Activated T-cell treated with anti-CD3 and anti-CD28 coated beads, Interleukin-2, amount 50 U/mL, for 4 hours (primary cell): ENCODE measurements at regions not wholly inside any gene's neighbourhood (a gene's known extent, or its start where the extent isn't known, plus 50 kb on each side); places are given as distances from the start of the nearest gene placed in this dataset.
"Not testable (repeated sequence)": the region's sequence is repeated elsewhere in the genome, so short reads cannot be mapped to it uniquely, and the experiment has no call there.

Source experiments
- ATAC-seq, 2 donors: fragments of 200-7000 bp; cut with Tn5 transposase; one replicate each; pipeline ENCODE4 v1.10.0; 2021
- DNase-seq: peaks from one replicate; pipeline ENCODE4 v3.0.0-alpha.2; 2020
- H3K27me3 Mint-ChIP-seq: one replicate; pipeline ENCODE4 v1.8.0; 2021; ENCODE audit warnings: low read depth, mixed read lengths
- H3K36me3 Mint-ChIP-seq: one replicate; pipeline ENCODE4 v1.8.0; 2022; ENCODE audit warnings: mixed read lengths; ENCODE audit not compliant: insufficient read depth
- H3K4me1 Mint-ChIP-seq: one replicate; pipeline ENCODE4 v1.8.0; 2021; ENCODE audit warnings: low read depth, mixed read lengths
- H3K4me3 Mint-ChIP-seq: one replicate; pipeline ENCODE4 v1.8.0; 2021; ENCODE audit warnings: mild to moderate bottlenecking, moderate library complexity, mixed read lengths
- H3K9me3 Mint-ChIP-seq: one replicate; pipeline ENCODE4 v1.8.0; 2021; ENCODE audit warnings: mixed read lengths

DNA sequence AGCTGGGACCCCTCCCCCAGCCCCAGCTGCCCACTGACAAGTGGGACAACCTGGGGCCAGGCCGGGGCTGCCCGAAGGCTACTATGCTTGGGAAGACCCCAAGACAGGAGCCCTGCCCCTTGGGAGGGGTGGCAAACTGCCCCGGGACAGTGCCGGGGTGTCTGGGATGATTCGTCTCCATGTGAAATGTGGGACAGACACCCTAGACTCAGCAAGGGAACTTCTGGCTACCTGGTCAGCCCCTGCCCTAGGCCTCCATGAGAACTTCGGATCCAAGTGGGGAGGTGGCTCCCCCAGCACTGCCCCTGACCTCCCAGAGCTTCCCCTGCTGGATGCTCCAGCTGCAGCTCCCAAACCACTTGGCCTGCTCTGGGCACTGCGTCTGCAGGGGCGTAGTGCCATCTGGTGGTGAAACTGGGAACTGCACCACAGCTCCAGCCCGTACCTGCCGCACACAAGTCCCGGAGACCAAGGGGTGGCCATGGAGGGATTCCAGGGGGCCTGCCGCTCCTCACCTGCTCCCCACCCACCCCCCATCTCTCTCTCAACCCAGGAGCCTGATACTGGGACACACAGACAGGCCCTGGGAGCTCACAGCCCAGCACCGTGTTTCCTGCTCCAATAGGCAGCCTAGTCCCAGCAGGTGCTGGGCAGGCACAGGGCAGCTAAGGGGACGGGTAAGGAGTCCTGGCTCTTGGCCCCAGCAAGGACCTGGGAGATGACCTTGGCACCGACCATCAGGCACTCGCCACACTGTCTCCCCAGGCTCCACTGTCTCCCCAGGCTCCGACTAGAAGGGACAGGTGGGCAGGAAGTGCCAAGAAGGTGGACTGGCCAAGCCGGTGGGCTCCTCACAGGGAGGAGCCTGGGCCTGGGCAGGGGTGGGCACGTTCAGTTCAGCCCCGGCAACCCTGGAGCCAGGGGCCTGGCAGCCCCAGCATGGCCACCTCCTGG, 194.1 kb downstream of the IGLL1 start:
- H3K9me3 Mint-ChIP-seq: no peaks in the 10 kb centered on the region

DNA sequence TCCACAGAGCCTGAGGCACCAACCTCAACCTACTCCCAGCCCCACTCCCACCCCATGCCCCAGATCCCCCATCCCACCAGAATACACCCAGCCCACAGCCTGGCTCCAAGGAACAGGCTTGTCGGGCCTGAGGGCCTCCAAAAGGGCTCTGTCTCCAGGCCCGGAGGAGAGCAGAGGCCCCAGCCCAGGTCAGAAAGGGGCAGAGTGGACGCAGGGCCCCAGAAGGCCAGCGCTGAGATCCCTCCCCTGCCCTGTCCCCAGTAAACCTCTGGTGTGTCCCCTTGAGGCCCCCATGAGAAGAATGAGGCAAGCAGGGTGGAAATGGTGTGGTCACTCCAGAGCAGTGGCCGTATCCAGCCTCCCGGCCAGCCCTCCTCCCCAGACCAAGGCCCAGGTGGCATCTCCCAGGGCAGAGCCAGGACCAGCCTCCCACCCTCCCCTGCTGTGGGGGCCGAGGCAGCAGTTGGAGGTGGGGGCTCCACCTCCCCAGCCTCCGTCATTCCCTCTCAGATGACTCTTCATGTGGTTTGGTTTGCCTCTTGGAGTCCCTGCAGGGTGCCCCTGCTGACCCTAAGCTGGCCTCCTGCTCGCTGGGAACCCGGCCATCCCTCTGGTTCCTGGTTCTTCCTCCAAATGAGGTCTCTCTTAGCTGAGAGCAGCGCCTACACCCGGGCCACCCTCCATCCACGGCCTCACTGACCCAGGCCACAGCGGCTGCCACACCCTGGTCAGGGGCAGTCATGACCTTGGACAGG, 195.0 kb downstream of the IGLL1 start:
- ATAC-seq (no peak), DNase-seq (no peak)
- H3K36me3 Mint-ChIP-seq: no peaks in the 10 kb centered on the region
- no peaks in the 10 kb centered on the region for H3K9me3 Mint-ChIP-seq
- no peak overlapping the region for H3K4me3 Mint-ChIP-seq
- H3K4me1 Mint-ChIP-seq: no peaks in the 10 kb centered on the region
- H3K27me3 Mint-ChIP-seq: peaks cover 3% of the 10 kb centered on the region

More for the DNA sequence above, 194.1 kb downstream of the IGLL1 start:
- Mint-ChIP-seq H3K4me3 (no peak overlapping the region), H3K36me3 (no peaks in the 10 kb centered on the region), H3K27me3 (peaks cover 3% of the 10 kb centered on the region), H3K4me1 (no peaks in the 10 kb centered on the region)
- ATAC-seq (peak; percentile 84 to 90), DNase-seq (peak; percentile 83)

DNA sequence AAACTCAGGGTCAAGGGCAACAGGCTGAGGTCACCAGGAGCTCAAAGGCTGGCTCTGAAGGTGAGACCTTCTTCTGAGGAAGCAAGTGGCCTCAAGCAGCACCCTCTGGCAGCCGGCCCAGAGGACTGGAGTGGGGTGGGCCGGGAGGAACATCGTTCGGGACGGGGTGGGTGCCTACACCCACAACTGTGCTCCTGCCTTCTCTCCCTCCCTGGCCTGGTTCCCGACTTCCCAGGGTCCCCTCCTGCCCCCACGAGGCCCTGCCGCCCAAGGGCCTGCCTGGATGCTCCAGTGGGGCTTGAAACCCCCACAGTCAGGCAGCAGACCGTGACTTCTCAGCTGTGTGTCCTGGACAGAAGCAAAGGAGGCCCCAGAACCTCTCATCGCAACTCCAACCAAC, 195.7 kb downstream of the IGLL1 start:
- ATAC-seq: no peak
- Mint-ChIP-seq H3K4me1 (no peaks in the 10 kb centered on the region), H3K4me3 (no peak overlapping the region)

DNA sequence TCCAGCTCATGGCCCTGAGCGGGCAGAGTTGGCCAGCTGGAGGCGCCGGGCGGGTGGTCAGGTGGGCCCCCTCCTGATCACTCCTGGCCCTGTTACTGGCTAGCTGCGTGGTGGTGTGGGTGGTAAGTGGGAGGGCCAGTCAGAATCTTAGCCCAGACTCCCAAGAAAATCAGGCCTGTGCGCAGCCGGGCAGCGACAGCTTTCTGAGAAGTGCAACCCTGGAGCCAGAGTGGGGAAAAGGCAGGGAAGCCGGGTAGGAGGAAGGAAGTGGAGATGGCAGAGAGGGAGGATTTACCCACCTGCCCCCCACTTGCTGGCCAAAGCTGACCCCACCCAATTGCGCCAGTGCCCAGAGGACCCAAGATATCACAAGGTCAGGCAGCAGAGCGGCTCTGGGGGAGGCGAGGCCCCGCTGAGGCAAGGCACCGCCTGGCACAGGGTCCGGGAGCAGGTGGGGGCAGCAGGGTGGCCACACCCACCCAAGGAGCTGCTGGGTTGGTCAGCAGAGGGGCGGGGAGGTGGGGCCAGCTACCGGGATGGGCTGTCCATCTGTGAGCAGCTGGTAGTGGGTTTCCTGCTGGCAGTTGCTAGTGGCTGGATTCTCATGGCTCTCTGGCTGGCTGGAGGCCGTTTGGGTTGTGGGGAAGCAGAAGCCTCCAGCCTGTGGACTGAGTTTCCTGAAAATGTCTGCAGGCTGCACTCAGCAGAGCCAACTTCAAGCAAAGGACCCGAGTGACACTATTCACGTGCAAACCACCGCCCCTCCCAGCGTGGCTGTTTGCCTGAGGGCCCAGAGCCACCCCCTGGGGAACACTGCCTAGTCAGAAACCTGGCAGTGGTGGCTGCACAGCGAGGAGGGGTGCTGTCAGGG, 196.4 kb downstream of the IGLL1 start:
- Mint-ChIP-seq H3K36me3 (no peaks in the 10 kb centered on the region), H3K4me1 (no peaks in the 10 kb centered on the region), H3K27me3 (peaks cover 3% of the 10 kb centered on the region), H3K4me3 (no peak overlapping the region), H3K9me3 (no peaks in the 10 kb centered on the region)
- DNase-seq (no peak), ATAC-seq (no peak)

More for the DNA sequence above, 195.7 kb downstream of the IGLL1 start:
- DNase-seq: no peak
- peaks cover 3% of the 10 kb centered on the region for H3K27me3 Mint-ChIP-seq
- no peaks in the 10 kb centered on the region for H3K36me3 Mint-ChIP-seq
- H3K9me3 Mint-ChIP-seq: no peaks in the 10 kb centered on the region

DNA sequence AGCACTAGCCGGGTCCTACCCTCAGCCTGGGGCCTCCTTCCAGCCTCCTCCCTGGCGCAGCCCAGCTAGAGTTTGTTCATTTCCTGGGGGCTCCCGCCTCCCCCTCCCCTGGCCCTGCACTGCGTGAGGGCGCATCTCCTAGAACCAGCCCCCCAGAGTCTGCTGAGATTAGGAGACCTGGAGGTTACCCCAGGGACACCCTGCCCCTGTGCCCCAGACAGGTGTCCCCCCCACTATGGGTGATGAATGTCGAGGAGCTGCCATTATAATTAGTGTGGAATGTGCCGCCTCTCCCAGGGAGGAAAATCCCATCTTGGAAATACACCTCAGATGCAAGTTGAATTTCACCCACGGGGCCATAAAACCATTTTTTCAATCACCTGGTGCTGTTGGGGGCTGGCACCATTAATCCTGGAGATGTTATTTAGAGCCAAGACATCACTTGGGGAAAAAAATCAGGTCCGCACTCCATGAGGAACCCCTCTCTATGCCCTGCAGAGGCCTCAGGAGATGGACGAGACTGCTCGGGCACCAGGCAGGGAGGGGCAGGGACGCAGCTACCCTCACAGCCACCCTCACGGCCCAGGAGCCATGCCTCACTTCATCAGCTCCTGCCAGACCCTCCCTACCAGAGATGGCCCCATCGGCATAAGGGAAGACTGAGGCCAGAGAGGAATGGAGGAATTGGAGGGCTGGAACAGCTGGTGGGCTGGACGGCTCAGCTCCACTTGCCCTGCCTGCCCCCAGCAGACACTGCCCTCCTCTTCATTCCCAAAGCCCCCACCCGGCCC, 197.5 kb downstream of the IGLL1 start:
- Mint-ChIP-seq H3K9me3 (no peaks in the 10 kb centered on the region), H3K27me3 (peaks cover 3% of the 10 kb centered on the region), H3K36me3 (no peaks in the 10 kb centered on the region), H3K4me3 (no peak overlapping the region), H3K4me1 (no peaks in the 10 kb centered on the region)
- no peak for ATAC-seq
- DNase-seq: no peak

DNA sequence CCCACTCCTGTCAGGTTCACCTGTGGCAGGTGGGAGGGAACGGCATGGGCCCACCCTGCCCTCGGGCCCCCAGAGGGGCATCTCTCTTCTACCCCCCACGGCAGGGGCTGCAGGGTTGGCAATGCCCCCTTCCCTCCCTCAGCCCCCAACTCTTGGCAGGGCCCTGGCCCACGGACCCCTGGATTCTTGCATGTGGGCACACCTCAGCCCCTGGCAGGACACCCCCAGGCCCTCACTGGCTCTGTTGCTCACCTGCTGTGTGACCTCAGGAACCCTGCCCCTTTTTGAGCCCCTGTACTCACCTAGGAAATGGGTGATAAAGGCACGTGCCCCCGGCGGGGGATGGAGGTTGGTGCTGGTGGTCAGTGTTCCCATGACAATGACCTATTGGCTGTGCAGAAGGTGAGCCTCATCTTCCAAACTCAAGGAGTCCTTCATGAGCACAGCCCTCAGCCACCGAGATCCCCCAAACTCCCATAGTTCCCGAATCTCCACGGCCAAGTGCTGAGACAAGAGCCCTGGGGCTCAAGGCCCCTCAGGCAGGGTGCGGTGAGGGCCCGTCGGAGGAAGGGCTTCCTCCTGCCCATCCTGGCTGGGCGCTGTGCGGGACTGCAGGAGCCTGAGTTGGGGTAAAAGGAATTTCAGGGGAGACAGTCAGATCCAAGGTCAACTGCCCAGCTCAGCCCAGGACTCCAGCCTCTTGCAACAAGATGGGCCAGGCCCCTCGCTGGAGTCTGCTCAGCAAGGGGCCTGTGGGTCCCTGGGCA, 198.2 kb downstream of the IGLL1 start:
- Mint-ChIP-seq H3K9me3 (no peaks in the 10 kb centered on the region), H3K4me1 (no peaks in the 10 kb centered on the region), H3K27me3 (peaks cover 3% of the 10 kb centered on the region)

DNA sequence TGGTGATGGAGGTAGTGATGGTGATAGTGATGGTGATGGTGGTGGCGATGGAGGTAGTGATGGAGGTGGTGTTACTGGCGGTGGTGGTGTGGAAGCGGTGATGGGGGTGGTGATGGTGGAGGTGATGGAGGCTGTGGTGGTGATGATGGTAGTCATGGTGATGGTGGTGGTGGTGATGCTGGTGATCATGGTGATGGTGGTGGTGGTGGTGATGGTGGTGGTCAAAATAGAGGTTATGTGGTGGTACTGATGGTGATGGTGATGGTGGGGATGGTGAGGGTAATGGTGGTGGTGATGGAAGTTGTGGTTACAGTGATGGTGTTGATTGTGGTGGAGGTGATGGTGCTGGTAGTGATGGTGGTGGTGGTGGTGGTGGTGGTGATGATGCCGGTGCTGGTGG, 199.2 kb downstream of the IGLL1 start:
- no peaks in the 10 kb centered on the region for H3K4me1 Mint-ChIP-seq

More for the DNA sequence above, 198.2 kb downstream of the IGLL1 start:
- no peak overlapping the region for H3K4me3 Mint-ChIP-seq
- ATAC-seq: no peak
- H3K36me3 Mint-ChIP-seq: no peaks in the 10 kb centered on the region
- DNase-seq: no peak

DNA sequence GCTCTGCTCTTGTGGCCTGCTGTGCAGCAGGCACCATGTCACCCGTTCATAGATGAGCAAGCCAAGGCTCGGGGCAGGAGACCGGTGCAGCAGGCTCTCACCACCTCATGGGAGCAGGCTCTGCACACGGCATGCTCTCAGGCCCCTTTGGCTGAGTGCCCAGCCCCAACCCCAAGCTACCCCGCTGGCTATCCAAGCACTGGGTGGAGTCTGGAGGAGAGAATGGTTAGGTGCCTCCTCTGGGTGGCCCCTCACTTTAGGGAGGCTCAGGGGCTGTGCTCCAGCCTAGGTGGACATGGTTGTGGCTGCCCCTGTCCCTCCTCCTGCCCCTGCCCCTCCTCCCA, 199.9 kb downstream of the IGLL1 start:
- peaks cover 5% of the 10 kb centered on the region for H3K27me3 Mint-ChIP-seq
- no peaks in the 10 kb centered on the region for H3K4me1 Mint-ChIP-seq
- no peaks in the 10 kb centered on the region for H3K36me3 Mint-ChIP-seq
- no peaks in the 10 kb centered on the region for H3K9me3 Mint-ChIP-seq
- no peak overlapping the region for H3K4me3 Mint-ChIP-seq
- ATAC-seq: no peak
- no peak for DNase-seq

More for the DNA sequence above, 199.2 kb downstream of the IGLL1 start:
- no peak for ATAC-seq
- no peak for DNase-seq
- Mint-ChIP-seq H3K36me3 (no peaks in the 10 kb centered on the region), H3K27me3 (peaks cover 5% of the 10 kb centered on the region), H3K4me3 (no peak overlapping the region), H3K9me3 (no peaks in the 10 kb centered on the region)

DNA sequence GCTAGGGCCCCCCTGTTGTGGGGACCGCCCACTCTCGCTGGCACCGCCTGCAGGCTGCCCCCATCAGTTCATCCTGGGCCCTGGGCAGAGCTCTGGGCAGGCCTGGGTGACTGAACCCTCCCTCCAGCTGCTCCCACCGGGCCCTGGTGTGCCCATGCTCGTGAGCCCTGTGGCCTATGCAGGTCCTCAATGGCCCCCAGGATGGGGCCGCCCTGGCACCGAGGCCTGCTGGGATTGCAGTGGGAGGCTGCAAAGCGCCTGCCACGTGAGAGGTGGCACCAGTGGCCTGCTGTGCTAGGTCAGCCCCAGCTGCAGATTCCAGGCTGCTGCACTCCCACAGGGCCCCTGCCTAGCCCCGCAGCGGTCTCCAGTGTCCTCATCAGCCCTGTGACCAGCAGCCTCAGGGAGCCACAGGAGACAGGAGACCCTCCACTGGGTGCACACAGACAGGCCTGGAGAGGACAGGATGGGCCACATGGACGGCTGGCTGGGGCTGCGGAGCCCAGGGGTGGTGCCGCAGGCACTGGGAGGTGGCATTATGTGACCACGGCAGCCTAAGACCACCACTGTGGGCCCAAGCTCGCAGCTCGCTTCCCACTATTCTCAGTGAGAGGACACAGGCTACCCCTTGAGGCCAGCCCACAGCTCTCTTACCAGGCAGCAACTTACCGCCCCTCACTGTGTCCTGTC, 199.4 kb downstream of the BCR start:
- not testable (repeated sequence) for H3K27me3 Mint-ChIP-seq, H3K4me1 Mint-ChIP-seq, H3K36me3 Mint-ChIP-seq, DNase-seq, H3K9me3 Mint-ChIP-seq, ATAC-seq, H3K4me3 Mint-ChIP-seq

DNA sequence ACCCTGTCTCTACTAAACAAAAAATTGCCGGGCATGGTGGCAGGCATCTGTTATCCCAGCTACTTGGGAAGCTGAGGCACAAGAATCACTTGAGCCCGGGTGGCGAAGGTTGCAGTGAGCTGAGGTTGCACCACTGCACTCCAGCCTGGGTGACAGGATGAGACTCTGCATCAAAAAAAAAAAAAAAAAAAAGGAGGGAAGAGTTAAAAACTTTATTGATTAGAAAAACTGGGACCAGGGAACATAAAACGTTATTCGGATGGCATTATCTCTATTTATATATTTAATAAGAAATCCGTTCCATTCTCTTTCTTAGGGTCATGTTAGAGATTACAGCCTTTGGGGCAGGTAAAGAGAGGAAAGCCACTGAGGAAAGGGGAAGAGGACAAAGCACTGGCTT, 197.5 kb downstream of the BCR start:
- H3K4me1 Mint-ChIP-seq: no peaks in the 10 kb centered on the region
- H3K27me3 Mint-ChIP-seq: peaks cover 7% of the 10 kb centered on the region
- no peak overlapping the region for H3K4me3 Mint-ChIP-seq
- no peaks in the 10 kb centered on the region for H3K36me3 Mint-ChIP-seq
- DNase-seq (no peak), ATAC-seq (no peak)
- no peaks in the 10 kb centered on the region for H3K9me3 Mint-ChIP-seq

DNA sequence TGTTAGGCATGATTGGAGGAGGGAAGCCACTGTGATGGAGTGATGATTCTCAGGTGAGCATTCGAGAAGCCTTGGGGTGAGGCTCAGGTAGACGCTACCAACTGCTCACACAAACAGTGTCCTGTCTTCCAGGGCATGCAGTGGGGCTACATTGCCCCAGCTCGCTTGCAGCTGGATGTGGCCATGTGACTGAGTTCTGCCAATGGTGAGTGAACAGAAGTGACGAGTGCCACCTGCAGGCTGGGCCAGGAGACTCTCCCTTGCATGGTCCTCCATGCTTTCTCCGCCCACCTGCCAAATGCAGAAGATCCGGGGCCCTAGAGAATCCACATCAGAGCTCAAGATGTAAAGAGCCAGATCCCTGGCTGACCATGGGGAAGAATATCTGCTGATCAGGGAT, 195.9 kb downstream of the BCR start:
- Mint-ChIP-seq H3K4me1 (no peaks in the 10 kb centered on the region), H3K4me3 (no peak overlapping the region), H3K36me3 (no peaks in the 10 kb centered on the region), H3K9me3 (no peaks in the 10 kb centered on the region), H3K27me3 (peaks cover 9% of the 10 kb centered on the region)
- ATAC-seq: peak; percentile 72 to 79
- no peak for DNase-seq

DNA sequence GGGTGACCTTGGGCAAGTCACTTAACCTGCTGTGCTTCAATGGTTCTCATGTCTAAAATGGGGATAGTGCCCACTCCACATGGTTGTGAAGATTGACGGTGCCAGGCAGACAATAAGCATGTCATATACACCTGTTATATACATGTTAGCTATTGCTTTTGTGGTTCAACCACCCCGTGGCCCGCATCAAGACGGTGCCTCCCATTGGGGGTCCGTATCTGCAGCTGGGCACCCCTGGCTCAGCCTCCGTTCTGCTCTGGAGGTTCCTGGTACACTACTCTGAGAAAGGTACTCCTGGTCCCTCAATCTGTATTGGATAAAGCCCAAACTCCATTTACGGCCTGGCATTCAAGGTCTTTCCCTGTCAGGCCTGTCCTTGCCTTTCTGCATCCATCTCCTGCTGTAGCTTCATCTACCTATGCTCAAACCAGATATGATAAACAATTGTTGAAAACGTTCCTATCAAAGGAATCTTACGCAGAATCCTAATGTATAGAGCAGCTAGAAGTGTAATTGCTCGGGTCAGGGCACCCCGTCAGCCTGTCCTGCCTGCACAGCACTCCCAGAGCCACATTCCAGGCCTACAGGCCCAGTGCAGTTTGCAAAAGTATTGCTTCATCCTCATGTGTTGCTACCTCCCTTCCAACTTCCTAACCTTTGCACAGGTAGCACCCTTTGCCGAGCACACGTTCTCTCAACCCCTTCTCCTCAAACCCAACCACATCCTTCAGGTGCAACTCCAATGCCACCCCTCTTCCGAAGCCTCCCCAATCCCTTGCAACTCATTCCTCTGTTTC, 194.9 kb downstream of the BCR start:
- Mint-ChIP-seq H3K4me3 (no peak overlapping the region), H3K36me3 (no peaks in the 10 kb centered on the region), H3K4me1 (no peaks in the 10 kb centered on the region), H3K9me3 (no peaks in the 10 kb centered on the region), H3K27me3 (peaks cover 13% of the 10 kb centered on the region)
- DNase-seq: no peak
- ATAC-seq: no peak
